Esophagus squamous epithelium (tissue), 4 donors: ENCODE measurements at regions not wholly inside any gene's neighbourhood (a gene's known extent, or its start where the extent isn't known, plus 50 kb on each side); places are given as distances from the start of the nearest gene placed in this dataset.

Experiments
- POLR2A ChIP-seq, 4 donors: fragments of 450-650 bp; IDR thresholded peaks; one replicate each; pipeline ENCODE4 v1.6.1; 2017; ENCODE audit warnings: antibody characterized with exemption in 4 of 4, mild to moderate bottlenecking in 4 of 4, moderate library complexity in 3 of 4
- TF ChIP-seq, protein P1 (sequence below), 6 experiments: fragments of 450-650 bp in 4 of 6; fragments of 200-600 bp in 2 of 6; sonication (generic) in 2 of 6; IDR thresholded peaks; one replicate each; pipeline ENCODE4 v1.5.1; 2016 to 2019; ENCODE audit warnings: antibody characterized with exemption in 6 of 6, mild to moderate bottlenecking in 4 of 6, moderate library complexity in 4 of 6

DNA sequence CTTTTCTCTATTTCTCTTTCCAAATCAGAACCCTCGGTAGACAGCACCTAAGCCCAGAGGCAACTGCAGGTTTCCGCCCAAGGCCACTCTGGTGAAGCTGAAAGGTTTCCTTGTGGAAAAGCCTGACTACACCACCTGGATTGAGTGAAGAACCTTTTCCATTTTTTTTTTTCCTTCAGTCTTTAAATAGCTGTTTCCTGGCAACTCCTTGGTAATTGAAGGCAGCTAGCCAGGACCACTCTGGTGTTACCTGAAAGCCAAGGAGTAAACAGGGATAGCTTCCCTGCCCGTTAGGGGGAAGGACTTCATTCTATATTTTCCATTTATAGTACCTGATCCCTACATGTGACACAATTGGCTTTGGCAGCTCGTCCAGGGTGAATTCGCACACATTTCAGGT, 1238.4 kb downstream of the GRIK2 start:
- TF ChIP-seq, protein P1, sequence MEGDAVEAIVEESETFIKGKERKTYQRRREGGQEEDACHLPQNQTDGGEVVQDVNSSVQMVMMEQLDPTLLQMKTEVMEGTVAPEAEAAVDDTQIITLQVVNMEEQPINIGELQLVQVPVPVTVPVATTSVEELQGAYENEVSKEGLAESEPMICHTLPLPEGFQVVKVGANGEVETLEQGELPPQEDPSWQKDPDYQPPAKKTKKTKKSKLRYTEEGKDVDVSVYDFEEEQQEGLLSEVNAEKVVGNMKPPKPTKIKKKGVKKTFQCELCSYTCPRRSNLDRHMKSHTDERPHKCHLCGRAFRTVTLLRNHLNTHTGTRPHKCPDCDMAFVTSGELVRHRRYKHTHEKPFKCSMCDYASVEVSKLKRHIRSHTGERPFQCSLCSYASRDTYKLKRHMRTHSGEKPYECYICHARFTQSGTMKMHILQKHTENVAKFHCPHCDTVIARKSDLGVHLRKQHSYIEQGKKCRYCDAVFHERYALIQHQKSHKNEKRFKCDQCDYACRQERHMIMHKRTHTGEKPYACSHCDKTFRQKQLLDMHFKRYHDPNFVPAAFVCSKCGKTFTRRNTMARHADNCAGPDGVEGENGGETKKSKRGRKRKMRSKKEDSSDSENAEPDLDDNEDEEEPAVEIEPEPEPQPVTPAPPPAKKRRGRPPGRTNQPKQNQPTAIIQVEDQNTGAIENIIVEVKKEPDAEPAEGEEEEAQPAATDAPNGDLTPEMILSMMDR (IDR thresholded peaks at IDR 0.05) = no peak
- no peak for TF ChIP-seq POLR2A (IDR thresholded peaks at IDR 0.05)
